Neutrophil (primary cell): ENCODE measurements at regions not wholly inside any gene's neighbourhood (a gene's known extent, or its start where the extent isn't known, plus 50 kb on each side); places are given as distances from the start of the nearest gene placed in this dataset.
"Not testable (repeated sequence)": the region's sequence is repeated elsewhere in the genome, so short reads cannot be mapped to it uniquely, and the experiment has no call there.

ENCODE experiments used
- H3K27ac ChIP-seq: fragments of 200-600 bp; sonication (generic); 2 replicates; pipeline ENCODE4 v1.5.1; 2016; ENCODE audit warnings: mild to moderate bottlenecking, moderate library complexity
- H3K27me3 ChIP-seq: fragments of 200-600 bp; sonication (generic); 2 replicates; pipeline ENCODE4 v1.6.0; 2016; ENCODE audit warnings: mild to moderate bottlenecking
- H3K36me3 ChIP-seq: fragments of 200-600 bp; sonication (generic); 2 replicates; pipeline ENCODE4 v1.5.1; 2017
- H3K4me1 ChIP-seq, 2 experiments: fragments of 200-600 bp in 1 of 2; sonication (generic) in 1 of 2; 1 replicate in 1 of 2; 2 replicates in 1 of 2; pipeline versions ENCODE4 v1.5.1 to v1.6.1; 2013 to 2016; ENCODE audit warnings: low read depth in 1 of 2, low read length in 1 of 2, mild to moderate bottlenecking in 1 of 2, moderate library complexity in 1 of 2; ENCODE audit not compliant: control insufficient read depth in 1 of 2, insufficient read depth in 1 of 2
- H3K4me3 ChIP-seq, 2 experiments: fragments of 200-600 bp in 1 of 2; sonication (generic) in 1 of 2; 1 replicate in 1 of 2; 2 replicates in 1 of 2; pipeline ENCODE4 v1.5.1; 2013 to 2016; ENCODE audit warnings: low read depth in 1 of 2, low read length in 1 of 2, mild to moderate bottlenecking in 1 of 2, moderate library complexity in 1 of 2
- H3K9me3 ChIP-seq: fragments of 200-600 bp; sonication (generic); 2 replicates; pipeline ENCODE4 v1.5.1; 2016
- CTCF ChIP-seq: fragments of 200-600 bp; sonication (generic); IDR thresholded peaks from 2 replicates; pipeline ENCODE4 v1.5.1; 2016; ENCODE audit warnings: antibody characterized with exemption

GRCh38 chr4:116126794-116127193 is 958.6 kb downstream of the TRAM1L1 start:
- no peaks in the 10 kb centered on the region for H3K4me1 ChIP-seq
- H3K27ac ChIP-seq, result no peak overlapping the region
- no peaks in the 10 kb centered on the region for H3K9me3 ChIP-seq
- no peaks in the 10 kb centered on the region for H3K27me3 ChIP-seq
- no peaks in the 10 kb centered on the region for H3K36me3 ChIP-seq
- TF ChIP-seq CTCF, result no peak
- no peak overlapping the region for H3K4me3 ChIP-seq

GRCh38 chr4:116122124-116122523 is 963.3 kb downstream of the TRAM1L1 start:
- no peak overlapping the region for H3K27ac ChIP-seq
- H3K4me1 ChIP-seq, result no peaks in the 10 kb centered on the region
- no peaks in the 10 kb centered on the region for H3K27me3 ChIP-seq
- H3K36me3 ChIP-seq, result no peaks in the 10 kb centered on the region
- no peak for TF ChIP-seq CTCF
- H3K9me3 ChIP-seq, result no peaks in the 10 kb centered on the region
- no peak overlapping the region for H3K4me3 ChIP-seq

- no peak for TF ChIP-seq CTCF
- Histone ChIP-seq H3K27ac (no peak overlapping the region), H3K4me3 (no peak overlapping the region), H3K36me3 (no peaks in the 10 kb centered on the region), H3K9me3 (no peaks in the 10 kb centered on the region), H3K27me3 (no peaks in the 10 kb centered on the region), H3K4me1 (no peaks in the 10 kb centered on the region)
Measured at GRCh38 chr4:116118221-116118620, 967.2 kb downstream of the TRAM1L1 start.

- H3K27ac ChIP-seq, H3K9me3 ChIP-seq, H3K36me3 ChIP-seq, H3K4me1 ChIP-seq, H3K4me3 ChIP-seq, H3K27me3 ChIP-seq: not testable (repeated sequence)
Measured at GRCh38 chr4:116112861-116113260, 972.5 kb downstream of the TRAM1L1 start.

GRCh38 chr4:116110713-116111112 is 974.7 kb downstream of the TRAM1L1 start:
- Histone ChIP-seq H3K36me3 (no peaks in the 10 kb centered on the region), H3K4me3 (no peak overlapping the region), H3K9me3 (no peaks in the 10 kb centered on the region), H3K27ac (no peak overlapping the region), H3K4me1 (no peaks in the 10 kb centered on the region), H3K27me3 (no peaks in the 10 kb centered on the region)
- TF ChIP-seq CTCF, result no peak

GRCh38 chr4:116108606-116109005 is 976.8 kb downstream of the TRAM1L1 start:
- H3K27me3 ChIP-seq, result no peaks in the 10 kb centered on the region
- no peaks in the 10 kb centered on the region for H3K9me3 ChIP-seq
- no peak overlapping the region for H3K27ac ChIP-seq
- no peaks in the 10 kb centered on the region for H3K36me3 ChIP-seq
- TF ChIP-seq CTCF, result no peak
- H3K4me1 ChIP-seq, result no peaks in the 10 kb centered on the region
- no peak overlapping the region for H3K4me3 ChIP-seq
